ENCODE measurements at regions not wholly inside any gene's neighbourhood (a gene's known extent, or its start where the extent isn't known, plus 50 kb on each side); places are given as distances from the start of the nearest gene placed in this dataset.

DNA sequence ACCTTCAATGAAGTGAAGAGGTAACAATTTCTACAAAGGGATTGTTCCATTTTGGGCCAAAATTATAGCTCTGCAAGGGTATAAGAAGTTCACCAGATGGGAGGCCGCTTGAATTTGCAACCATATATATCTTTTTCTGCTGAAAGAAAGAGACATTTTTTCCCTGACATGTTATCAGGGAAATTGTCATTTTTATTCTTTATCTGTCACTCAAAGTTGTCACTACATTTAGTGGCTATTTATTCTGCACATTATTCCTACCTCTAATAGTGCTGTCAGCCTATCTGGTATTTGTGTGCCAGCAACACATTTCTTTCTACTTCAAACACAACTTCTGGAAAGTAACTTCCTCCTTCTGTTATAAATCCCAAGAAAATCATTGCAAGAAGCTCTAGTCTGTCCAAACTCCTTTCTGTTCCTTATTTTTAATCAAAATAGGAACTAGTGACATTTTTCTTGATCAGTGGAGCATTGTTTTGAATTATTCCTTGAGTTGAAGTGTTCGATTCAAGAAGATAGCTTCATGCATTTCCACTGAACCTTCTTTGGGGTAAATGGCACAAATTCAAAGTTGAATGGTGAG, 137.9 kb upstream of the ATP2B1 start:
- no peak for TF ChIP-seq POLR2A (IDR thresholded peaks at IDR 0.05)
- TF ChIP-seq, protein P1, sequence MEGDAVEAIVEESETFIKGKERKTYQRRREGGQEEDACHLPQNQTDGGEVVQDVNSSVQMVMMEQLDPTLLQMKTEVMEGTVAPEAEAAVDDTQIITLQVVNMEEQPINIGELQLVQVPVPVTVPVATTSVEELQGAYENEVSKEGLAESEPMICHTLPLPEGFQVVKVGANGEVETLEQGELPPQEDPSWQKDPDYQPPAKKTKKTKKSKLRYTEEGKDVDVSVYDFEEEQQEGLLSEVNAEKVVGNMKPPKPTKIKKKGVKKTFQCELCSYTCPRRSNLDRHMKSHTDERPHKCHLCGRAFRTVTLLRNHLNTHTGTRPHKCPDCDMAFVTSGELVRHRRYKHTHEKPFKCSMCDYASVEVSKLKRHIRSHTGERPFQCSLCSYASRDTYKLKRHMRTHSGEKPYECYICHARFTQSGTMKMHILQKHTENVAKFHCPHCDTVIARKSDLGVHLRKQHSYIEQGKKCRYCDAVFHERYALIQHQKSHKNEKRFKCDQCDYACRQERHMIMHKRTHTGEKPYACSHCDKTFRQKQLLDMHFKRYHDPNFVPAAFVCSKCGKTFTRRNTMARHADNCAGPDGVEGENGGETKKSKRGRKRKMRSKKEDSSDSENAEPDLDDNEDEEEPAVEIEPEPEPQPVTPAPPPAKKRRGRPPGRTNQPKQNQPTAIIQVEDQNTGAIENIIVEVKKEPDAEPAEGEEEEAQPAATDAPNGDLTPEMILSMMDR (IDR thresholded peaks at IDR 0.05) = no peak
- no peak overlapping the region for H3K27ac ChIP-seq
- no peaks in the 10 kb centered on the region for H3K4me1 ChIP-seq
- no peaks in the 10 kb centered on the region for H3K27me3 ChIP-seq
- 70 to 85% methylated on average over 2 of the region's 2 CpGs for WGBS, 2 donors
- H3K4me3 ChIP-seq = no peak overlapping the region
- no peaks in the 10 kb centered on the region for H3K36me3 ChIP-seq (replicated peaks in 1 of 2; ENCODE audit: insufficient read depth in 1 of 2, low read depth in 2 of 2)
- no peaks in the 10 kb centered on the region for H3K9me3 ChIP-seq
- ATAC-seq = no peak
- intact Hi-C loops (cut with DNase I) = no loop called here
- no peak for DNase-seq

DNA sequence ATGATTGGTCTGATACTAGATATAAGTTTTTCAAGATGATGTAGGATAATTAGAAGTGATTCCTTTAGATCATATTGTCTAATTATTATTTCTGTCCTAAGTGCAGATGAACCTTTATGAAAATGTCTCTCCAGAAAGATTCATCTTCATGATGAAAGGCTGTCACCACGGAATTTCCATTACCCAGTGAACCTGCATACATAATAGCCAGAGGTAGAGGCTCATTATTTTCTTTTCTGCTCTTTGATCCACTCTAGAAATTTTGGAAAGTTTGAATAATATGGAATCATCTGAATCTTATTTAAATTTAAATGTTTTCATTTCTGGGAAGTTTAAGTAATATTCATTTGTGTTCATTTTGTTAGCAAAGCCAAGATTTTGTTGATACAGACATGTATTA, 137.1 kb upstream of the ATP2B1 start:
- Histone ChIP-seq H3K27ac (no peak overlapping the region), H3K36me3 (replicated peaks in 1 of 2; ENCODE audit: insufficient read depth in 1 of 2, low read depth in 2 of 2) (no peaks in the 10 kb centered on the region), H3K9me3 (no peaks in the 10 kb centered on the region), H3K4me3 (no peak overlapping the region), H3K27me3 (no peaks in the 10 kb centered on the region), H3K4me1 (no peaks in the 10 kb centered on the region)
- DNase-seq = no peak
- intact Hi-C loops (cut with DNase I) = no loop called here
- no peak for ATAC-seq
- WGBS, 2 donors = 55 to 64% methylated on average over 1 of the region's 1 CpG
- no peak for TF ChIP-seq POLR2A (IDR thresholded peaks at IDR 0.05)
- TF ChIP-seq, protein P1 (IDR thresholded peaks at IDR 0.05) = no peak

DNA sequence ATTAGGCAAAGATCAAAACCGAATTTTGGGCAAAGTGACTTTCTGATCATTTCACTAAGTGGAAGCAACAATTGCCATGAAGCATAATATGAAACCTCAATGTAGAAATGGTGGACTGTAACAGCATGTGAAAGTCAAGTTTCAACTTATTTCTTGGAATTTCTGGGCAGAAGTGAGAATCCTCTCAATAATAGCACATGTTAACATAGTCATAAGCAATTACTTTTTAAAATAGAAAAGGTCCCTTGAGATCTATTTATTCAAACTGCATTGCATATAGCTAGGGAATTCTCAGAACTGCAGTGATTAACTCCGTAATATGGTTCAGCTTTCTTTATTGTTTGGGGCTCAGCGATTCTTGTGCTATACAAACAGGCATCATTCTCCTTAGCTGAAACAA, 136.7 kb upstream of the ATP2B1 start:
- H3K4me3 ChIP-seq = no peak overlapping the region
- WGBS, 2 donors = 68 to 81% methylated on average over 3 of the region's 3 CpGs
- no peak overlapping the region for H3K27ac ChIP-seq
- DNase-seq = no peak
- no peak for ATAC-seq
- no peaks in the 10 kb centered on the region for H3K27me3 ChIP-seq
- H3K36me3 ChIP-seq (replicated peaks in 1 of 2; ENCODE audit: insufficient read depth in 1 of 2, low read depth in 2 of 2) = no peaks in the 10 kb centered on the region
- no peaks in the 10 kb centered on the region for H3K4me1 ChIP-seq
- intact Hi-C loops (cut with DNase I) = no loop called here
- no peaks in the 10 kb centered on the region for H3K9me3 ChIP-seq
- TF ChIP-seq POLR2A (IDR thresholded peaks at IDR 0.05) = no peak
- TF ChIP-seq, protein P1 (IDR thresholded peaks at IDR 0.05) = no peak

DNA sequence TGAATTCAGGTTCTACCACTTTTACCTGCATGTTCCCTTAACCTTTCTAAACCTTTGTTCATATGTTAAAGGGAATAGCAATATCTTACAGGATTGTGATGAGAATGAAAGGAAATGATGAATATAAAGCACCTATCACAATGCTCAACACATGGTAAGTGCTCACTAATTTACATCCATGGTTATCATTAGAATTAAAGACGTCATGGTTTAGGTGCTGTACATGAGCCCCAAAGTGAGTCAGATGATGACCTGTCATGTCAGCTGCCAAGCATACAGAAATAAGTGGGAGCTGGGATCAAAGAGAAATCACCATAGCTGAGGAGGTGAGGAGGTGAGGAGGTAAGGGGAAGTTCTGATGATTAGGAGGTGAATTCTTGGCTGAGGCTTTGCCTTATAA, 135.9 kb upstream of the ATP2B1 start:
- no peaks in the 10 kb centered on the region for H3K36me3 ChIP-seq (replicated peaks in 1 of 2; ENCODE audit: insufficient read depth in 1 of 2, low read depth in 2 of 2)
- H3K27me3 ChIP-seq = no peaks in the 10 kb centered on the region
- ATAC-seq (no peak), DNase-seq (no peak)
- 57 to 63% methylated on average over 1 of the region's 1 CpG for WGBS, 2 donors
- no peaks in the 10 kb centered on the region for H3K9me3 ChIP-seq
- no peak overlapping the region for H3K27ac ChIP-seq
- TF ChIP-seq POLR2A (IDR thresholded peaks at IDR 0.05) = no peak
- TF ChIP-seq, protein P1 (IDR thresholded peaks at IDR 0.05) = no peak
- H3K4me1 ChIP-seq = no peaks in the 10 kb centered on the region
- no peak overlapping the region for H3K4me3 ChIP-seq
- intact Hi-C loops (cut with DNase I) = no loop called here

DNA sequence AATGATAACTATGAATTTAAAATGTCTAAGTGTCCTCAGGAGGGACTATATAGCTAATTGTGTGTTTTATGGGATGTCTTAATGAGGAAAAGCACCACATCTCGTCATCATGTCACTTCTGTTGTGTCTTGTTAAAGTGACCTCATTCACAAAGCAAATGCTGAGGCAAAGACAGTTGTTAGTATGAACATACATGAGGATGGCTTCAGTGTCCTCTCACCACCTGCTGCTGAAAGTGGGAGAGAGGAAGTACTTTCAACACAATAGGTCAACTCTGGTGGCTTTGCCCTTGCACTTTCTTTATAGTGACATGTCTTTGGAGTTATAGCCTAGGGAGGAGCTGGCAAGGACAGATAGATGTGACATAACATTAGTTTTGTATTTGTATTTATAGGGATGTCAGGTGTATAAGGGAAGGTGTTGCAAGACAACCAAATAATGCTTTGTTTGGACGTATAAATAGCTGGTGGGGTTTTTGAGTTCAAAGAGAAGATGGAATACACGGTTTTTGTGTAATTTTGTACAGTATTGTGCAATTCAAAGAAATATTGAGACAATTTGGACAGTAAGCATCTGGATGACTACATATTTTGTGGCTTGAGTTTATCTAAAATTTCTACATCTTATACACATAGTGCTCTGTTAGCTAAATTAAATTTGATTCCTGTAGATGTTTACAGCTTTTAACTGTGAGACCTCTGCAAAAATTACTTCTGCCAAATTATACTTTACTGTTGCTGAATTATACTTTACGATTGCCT, 131.7 kb upstream of the ATP2B1 start:
- intact Hi-C loops (cut with DNase I) = no loop called here
- ATAC-seq (no peak), DNase-seq (no peak)
- Histone ChIP-seq H3K27me3 (no peaks in the 10 kb centered on the region), H3K27ac (no peak overlapping the region), H3K36me3 (replicated peaks in 1 of 2; ENCODE audit: insufficient read depth in 1 of 2, low read depth in 2 of 2) (no peaks in the 10 kb centered on the region), H3K9me3 (no peaks in the 10 kb centered on the region), H3K4me1 (no peaks in the 10 kb centered on the region), H3K4me3 (no peak overlapping the region)
- 61 to 62% methylated on average over 4 of the region's 4 CpGs for WGBS, 2 donors
- TF ChIP-seq, protein P1 (IDR thresholded peaks at IDR 0.05) = no peak
- no peak for TF ChIP-seq POLR2A (IDR thresholded peaks at IDR 0.05)
